SU-DHL-6 (cell line): ENCODE measurements at regions not wholly inside any gene's neighbourhood (a gene's known extent, or its start where the extent isn't known, plus 50 kb on each side); places are given as distances from the start of the nearest gene placed in this dataset.

Experiments used
- CTCF ChIP-seq: fragments of 200-600 bp; sonication (generic); IDR thresholded peaks from one replicate; pipeline ENCODE4 v1.5.1; 2017; ENCODE audit warnings: antibody characterized with exemption, mild to moderate bottlenecking, low read length, moderate library complexity; ENCODE audit not compliant: insufficient read depth, poor library complexity, severe bottlenecking
- EZH2phosphoT487 ChIP-seq: fragments of 200-600 bp; sonication (generic), shearing (Covaris generic); conservative IDR thresholded peaks from 2 replicates; pipeline ENCODE4 v1.6.1; 2018; ENCODE audit warnings: mild to moderate bottlenecking, antibody characterized with exemption, low read length, moderate library complexity, mixed read lengths

DNA sequence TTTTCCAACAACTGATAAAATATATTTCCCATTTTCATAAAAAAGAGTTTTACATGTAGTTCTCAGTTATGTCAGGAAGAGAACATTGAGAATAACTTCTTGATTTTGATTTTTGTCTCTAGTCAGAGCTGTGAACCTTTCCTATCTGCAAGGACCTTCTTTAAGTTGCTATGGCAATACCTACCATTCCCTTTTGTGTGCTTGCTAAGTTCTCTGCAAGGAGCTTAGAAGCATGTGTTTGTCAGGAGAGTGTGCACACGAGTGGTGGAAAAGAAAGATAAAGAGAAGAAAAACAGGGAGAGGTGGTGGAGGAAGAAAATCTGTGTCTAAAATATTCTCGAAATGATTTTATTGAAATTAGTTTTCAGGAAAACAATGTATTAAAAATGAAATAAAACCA is 140.3 kb upstream of the SLC8A1 start:
- TF ChIP-seq EZH2phosphoT487: no peak
- no peak for TF ChIP-seq CTCF
